Right atrium auricular region (tissue), 2 donors: ENCODE measurements at regions not wholly inside any gene's neighbourhood (a gene's known extent, or its start where the extent isn't known, plus 50 kb on each side); places are given as distances from the start of the nearest gene placed in this dataset.

Experiments
- DNase-seq: peaks from one replicate; pipeline ENCODE4 v3.0.0-alpha.2; 2019; ENCODE audit warnings: low spot score
- H3K27ac ChIP-seq, 2 donors: fragments of 200-600 bp; sonication (generic); 1 replicate in 1 of 2; 2 replicates in 1 of 2; pipeline ENCODE4 v1.5.1; 2016 to 2019
- H3K27me3 ChIP-seq, 2 donors: fragments of 200-600 bp; sonication (generic); one replicate each; pipeline versions ENCODE4 v1.5.1 to v1.6.0; 2017 to 2019
- H3K36me3 ChIP-seq: fragments of 200-600 bp; sonication (generic); one replicate; pipeline ENCODE4 v1.5.1; 2016
- H3K4me1 ChIP-seq, 2 donors: fragments of 200-600 bp; sonication (generic); one replicate each; pipeline versions ENCODE4 v1.5.1 to v1.6.0; 2017 to 2019
- H3K4me3 ChIP-seq, 2 donors: fragments of 200-600 bp; sonication (generic); 1 replicate in 1 of 2; 2 replicates in 1 of 2; pipeline ENCODE4 v1.5.1; 2017 to 2019; ENCODE audit warnings: mild to moderate bottlenecking in 1 of 2, moderate library complexity in 1 of 2
- H3K9me3 ChIP-seq, 2 donors: fragments of 200-600 bp; sonication (generic); one replicate each; pipeline ENCODE4 v1.5.1; 2019
- TF ChIP-seq, protein P1 (sequence below), 2 donors: fragments of 200-600 bp; sonication (generic); IDR thresholded peaks; one replicate each; pipeline ENCODE4 v1.5.1; 2019; ENCODE audit warnings: antibody characterized with exemption in 2 of 2

DNA sequence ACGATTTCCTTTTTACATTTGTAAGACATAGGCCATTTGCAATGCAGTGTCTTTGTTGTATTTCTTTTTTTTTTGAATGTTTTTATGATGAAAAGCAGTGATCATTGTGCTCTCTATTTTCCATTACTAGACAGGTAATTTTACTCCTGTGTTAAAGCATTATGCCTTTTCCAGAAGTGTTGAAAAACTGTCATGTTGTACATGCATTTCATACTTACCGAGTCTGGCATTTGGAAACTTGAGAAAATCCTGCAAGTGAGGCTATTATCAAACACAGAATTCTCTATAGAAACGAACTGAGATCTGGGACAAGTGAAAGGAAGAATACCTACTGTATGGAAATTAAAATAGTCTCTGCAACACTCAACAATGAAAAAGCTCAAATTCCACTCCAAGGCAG lies 78.6 kb upstream of the CNR1 start:
- DNase-seq = no peak
- Histone ChIP-seq H3K27ac (no peak overlapping the region), H3K36me3 (no peaks in the 10 kb centered on the region), H3K9me3 (peaks cover 0 to 17% of the 10 kb centered on the region in 2 donors), H3K27me3 (no peaks in the 10 kb centered on the region), H3K4me1 (no peaks in the 10 kb centered on the region), H3K4me3 (no peak overlapping the region)
- TF ChIP-seq, protein P1, sequence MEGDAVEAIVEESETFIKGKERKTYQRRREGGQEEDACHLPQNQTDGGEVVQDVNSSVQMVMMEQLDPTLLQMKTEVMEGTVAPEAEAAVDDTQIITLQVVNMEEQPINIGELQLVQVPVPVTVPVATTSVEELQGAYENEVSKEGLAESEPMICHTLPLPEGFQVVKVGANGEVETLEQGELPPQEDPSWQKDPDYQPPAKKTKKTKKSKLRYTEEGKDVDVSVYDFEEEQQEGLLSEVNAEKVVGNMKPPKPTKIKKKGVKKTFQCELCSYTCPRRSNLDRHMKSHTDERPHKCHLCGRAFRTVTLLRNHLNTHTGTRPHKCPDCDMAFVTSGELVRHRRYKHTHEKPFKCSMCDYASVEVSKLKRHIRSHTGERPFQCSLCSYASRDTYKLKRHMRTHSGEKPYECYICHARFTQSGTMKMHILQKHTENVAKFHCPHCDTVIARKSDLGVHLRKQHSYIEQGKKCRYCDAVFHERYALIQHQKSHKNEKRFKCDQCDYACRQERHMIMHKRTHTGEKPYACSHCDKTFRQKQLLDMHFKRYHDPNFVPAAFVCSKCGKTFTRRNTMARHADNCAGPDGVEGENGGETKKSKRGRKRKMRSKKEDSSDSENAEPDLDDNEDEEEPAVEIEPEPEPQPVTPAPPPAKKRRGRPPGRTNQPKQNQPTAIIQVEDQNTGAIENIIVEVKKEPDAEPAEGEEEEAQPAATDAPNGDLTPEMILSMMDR (IDR thresholded peaks at IDR 0.05) = no peak

DNA sequence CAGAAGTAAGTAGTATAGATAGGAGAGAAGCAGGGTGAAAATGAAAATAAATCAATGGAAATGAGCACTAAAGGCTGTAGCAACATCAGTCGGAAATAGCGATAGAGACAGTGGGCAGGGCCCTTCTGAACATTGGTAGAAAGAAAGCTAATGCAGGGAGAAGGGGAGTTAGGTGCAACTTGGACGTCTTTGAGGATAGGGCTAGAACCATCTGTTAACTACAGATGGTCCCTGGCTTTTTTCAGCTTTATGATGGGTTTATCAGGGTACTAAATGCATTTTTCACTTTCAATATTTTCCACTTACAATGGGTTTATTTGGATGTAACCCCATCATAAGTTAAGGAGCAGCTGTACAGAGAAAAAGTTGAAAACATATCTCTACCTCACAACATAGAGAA lies 72.8 kb upstream of the CNR1 start:
- H3K4me1 ChIP-seq = no peaks in the 10 kb centered on the region
- H3K27me3 ChIP-seq = no peaks in the 10 kb centered on the region
- DNase-seq = no peak
- no peak overlapping the region for H3K27ac ChIP-seq
- TF ChIP-seq, protein P1 (IDR thresholded peaks at IDR 0.05) = no peak
- H3K36me3 ChIP-seq = no peaks in the 10 kb centered on the region
- H3K9me3 ChIP-seq = peaks cover 0 to 17% of the 10 kb centered on the region in 2 donors
- H3K4me3 ChIP-seq = no peak overlapping the region

DNA sequence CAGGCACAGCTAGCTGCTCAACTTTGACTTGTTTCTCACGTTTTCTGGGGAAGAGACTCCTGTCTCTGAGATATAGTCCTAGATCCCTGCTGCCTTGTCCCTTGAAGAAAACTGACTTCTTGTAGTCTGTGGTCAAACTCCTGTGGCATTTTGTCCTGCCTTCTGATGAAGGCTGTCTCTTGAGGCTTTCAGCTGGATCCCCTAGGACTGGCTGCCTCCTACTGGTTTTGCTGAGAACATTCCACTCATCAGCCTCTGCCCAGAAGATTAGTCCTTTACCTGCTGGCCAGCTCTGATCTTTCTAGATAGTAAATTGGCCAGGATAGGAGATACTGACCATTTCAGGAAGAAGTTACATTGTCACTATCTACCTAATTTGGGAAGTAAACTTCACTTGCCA lies 71.9 kb upstream of the CNR1 start:
- Histone ChIP-seq H3K36me3 (no peaks in the 10 kb centered on the region), H3K27ac (no peak overlapping the region), H3K4me3 (no peak overlapping the region), H3K9me3 (peaks cover 0 to 19% of the 10 kb centered on the region in 2 donors), H3K4me1 (no peaks in the 10 kb centered on the region), H3K27me3 (no peaks in the 10 kb centered on the region)
- TF ChIP-seq, protein P1 (IDR thresholded peaks at IDR 0.05) = no peak
- no peak for DNase-seq

DNA sequence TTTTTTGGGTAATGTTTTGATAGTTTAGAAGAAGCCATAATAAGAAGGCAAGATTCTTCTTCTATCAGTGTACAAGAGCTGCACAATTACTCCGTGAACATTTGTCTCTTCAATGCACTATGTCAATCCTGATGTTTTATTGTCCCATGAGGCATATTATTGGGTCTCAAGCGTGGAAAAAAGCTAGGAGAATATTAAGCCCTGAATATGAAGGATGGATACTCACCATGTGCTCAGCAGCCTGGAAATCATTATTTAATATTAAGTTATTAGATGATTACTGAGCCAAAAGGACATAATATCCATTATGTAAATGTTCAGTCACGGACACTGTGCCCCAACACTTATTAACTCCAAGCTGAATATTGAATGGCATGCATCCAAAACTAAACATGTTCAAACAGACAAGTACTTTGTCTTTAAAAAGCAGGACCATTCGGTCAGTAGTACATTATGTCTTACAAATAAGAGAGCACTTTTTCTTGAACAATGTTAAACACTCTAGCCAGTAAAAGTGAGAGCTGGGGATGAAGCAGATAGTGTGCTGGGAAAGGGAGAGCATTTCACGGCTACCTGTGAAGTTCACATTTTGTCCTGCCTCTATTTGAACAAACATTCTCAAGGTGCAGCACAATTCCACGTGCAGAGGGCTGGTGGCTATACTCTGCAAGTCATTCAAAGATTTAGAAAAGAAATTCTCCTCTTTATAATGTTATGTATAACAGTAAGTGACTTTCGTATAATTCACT lies 70.6 kb upstream of the CNR1 start:
- Histone ChIP-seq H3K36me3 (no peaks in the 10 kb centered on the region), H3K27me3 (no peaks in the 10 kb centered on the region), H3K4me3 (no peak overlapping the region), H3K27ac (no peak overlapping the region), H3K9me3 (peaks cover 4 to 27% of the 10 kb centered on the region in 2 donors), H3K4me1 (no peaks in the 10 kb centered on the region)
- TF ChIP-seq, protein P1 (IDR thresholded peaks at IDR 0.05) = no peak
- DNase-seq = no peak

DNA sequence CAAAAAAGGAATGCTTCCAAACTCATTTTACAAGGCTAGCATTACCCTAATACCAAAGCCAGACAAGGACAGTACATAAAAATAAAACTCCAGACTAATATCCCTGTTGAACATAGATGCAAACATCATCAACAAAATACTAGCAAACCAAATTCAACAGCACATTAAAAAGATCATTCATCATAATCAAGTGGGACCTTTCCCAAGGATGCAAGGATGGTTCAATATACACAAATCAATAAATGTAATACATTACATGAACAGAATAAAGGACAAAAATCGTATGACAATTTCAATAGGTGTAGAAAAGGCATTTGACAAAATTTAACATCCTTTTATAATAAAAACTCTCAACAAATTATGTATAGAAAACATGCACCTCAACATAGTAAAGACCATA lies 66.6 kb upstream of the CNR1 start:
- no peaks in the 10 kb centered on the region for H3K4me1 ChIP-seq
- H3K4me3 ChIP-seq = no peak overlapping the region
- H3K27me3 ChIP-seq = no peaks in the 10 kb centered on the region
- TF ChIP-seq, protein P1 (IDR thresholded peaks at IDR 0.05) = no peak
- no peak for DNase-seq
- no peaks in the 10 kb centered on the region for H3K36me3 ChIP-seq
- H3K9me3 ChIP-seq = peaks cover 4 to 51% of the 10 kb centered on the region in 2 donors
- no peak overlapping the region for H3K27ac ChIP-seq

DNA sequence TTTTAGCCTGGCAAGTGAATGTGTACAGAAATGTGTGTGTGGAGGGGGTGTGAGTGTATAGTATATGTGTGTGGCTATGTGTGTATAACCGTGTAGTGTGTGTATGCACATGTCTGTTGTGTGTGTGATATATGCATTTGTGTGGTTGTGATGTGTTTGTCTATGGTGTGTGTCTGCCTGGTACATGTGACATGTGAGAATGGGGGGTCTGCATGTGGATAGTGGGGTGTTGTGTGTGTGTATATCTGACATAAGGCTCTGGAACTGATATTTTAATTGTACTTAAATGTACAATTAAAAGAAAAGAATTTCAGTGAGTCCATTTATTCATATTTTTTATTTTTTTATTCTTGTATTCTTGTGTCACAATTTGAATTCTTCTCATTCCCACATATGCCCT lies 57.2 kb upstream of the CNR1 start:
- Histone ChIP-seq H3K4me1 (no peaks in the 10 kb centered on the region), H3K9me3 (peaks cover 0 to under 1% of the 10 kb centered on the region in 2 donors), H3K36me3 (no peaks in the 10 kb centered on the region), H3K27me3 (no peaks in the 10 kb centered on the region), H3K4me3 (no peak overlapping the region), H3K27ac (no peak overlapping the region)
- no peak for DNase-seq
- TF ChIP-seq, protein P1 (IDR thresholded peaks at IDR 0.05) = no peak
